ENCODE measurements at regions not wholly inside any gene's neighbourhood (a gene's known extent, or its start where the extent isn't known, plus 50 kb on each side); places are given as distances from the start of the nearest gene placed in this dataset.

DNA sequence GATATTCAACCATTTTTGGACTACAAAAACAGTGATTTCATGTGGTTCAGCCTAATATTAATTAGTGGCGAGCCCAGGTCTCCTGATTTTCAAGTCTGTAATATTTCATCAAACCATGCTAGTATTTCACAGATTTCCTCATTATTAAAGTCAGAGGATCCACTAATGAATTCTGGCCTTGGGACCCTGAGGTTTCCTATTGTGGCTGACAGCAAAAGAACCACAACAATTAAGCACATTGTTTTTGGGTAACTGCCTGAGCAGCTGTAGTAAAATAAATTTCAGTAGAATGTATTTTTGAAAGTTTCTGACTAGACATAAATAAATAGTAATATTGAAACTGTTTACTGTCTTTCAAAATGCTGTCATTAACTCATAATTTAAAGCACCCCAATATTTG, 630.7 kb upstream of the MMS22L start:
- ATAC-seq (ENCODE audit: low read depth), result no peak
- no peak overlapping the region for H2AFZ ChIP-seq (ENCODE audit: insufficient read depth, low read depth, low read length, poor library complexity, severe bottlenecking)
- H3K4me3 ChIP-seq (ENCODE audit: control extremely low read depth in 1 of 5, extremely low read depth in 1 of 5, insufficient read depth in 1 of 5, low read depth in 2 of 5, low read length in 4 of 5), result no peak overlapping the region
- no peaks in the 10 kb centered on the region for H3K36me3 ChIP-seq (replicated peaks in 1 of 2; ENCODE audit: control extremely low read depth in 1 of 2, control insufficient read depth in 1 of 2, extremely low read depth in 1 of 2, insufficient read depth in 2 of 2, low read length in 1 of 2)
- intact Hi-C loops (cut with micrococcal nuclease), result no loop called here
- Mint-ChIP-seq H3K27me3 (no peaks in the 10 kb centered on the region), H3K9me3 (ENCODE audit: insufficient read depth) (no peaks in the 10 kb centered on the region), H3K27ac (no peak overlapping the region), H3K4me1 (no peaks in the 10 kb centered on the region), H3K4me3 (no peak overlapping the region)
- H3K4me2 ChIP-seq (replicated peaks; ENCODE audit: low read depth, low read length, poor library complexity, severe bottlenecking), result no peak overlapping the region
- no peak for TF ChIP-seq EZH2 (IDR thresholded peaks at IDR 0.05; ENCODE audit: borderline replicate concordance, insufficient read depth, low read depth, low read length, poor library complexity, severe bottlenecking)
- TF ChIP-seq, protein P1, sequence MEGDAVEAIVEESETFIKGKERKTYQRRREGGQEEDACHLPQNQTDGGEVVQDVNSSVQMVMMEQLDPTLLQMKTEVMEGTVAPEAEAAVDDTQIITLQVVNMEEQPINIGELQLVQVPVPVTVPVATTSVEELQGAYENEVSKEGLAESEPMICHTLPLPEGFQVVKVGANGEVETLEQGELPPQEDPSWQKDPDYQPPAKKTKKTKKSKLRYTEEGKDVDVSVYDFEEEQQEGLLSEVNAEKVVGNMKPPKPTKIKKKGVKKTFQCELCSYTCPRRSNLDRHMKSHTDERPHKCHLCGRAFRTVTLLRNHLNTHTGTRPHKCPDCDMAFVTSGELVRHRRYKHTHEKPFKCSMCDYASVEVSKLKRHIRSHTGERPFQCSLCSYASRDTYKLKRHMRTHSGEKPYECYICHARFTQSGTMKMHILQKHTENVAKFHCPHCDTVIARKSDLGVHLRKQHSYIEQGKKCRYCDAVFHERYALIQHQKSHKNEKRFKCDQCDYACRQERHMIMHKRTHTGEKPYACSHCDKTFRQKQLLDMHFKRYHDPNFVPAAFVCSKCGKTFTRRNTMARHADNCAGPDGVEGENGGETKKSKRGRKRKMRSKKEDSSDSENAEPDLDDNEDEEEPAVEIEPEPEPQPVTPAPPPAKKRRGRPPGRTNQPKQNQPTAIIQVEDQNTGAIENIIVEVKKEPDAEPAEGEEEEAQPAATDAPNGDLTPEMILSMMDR (IDR thresholded peaks at IDR 0.05), result no peak
- POLR2A ChIA-PET, result no interaction called here
- CTCF ChIA-PET, result no interaction called here
- H3K27ac ChIP-seq (ENCODE audit: low read length in 2 of 2), result no peak overlapping the region
- no peaks in the 10 kb centered on the region for H3K9me3 ChIP-seq (ENCODE audit: control extremely low read depth in 1 of 3, control insufficient read depth in 2 of 3, insufficient read depth in 1 of 3, low read length in 2 of 3)
- H3K9ac ChIP-seq (ENCODE audit: low read length), result no peak overlapping the region
- no peaks in the 10 kb centered on the region for H3K79me2 ChIP-seq (ENCODE audit: control insufficient read depth, insufficient read depth, low read length)
- no peaks in the 10 kb centered on the region for H4K20me1 ChIP-seq (ENCODE audit: control insufficient read depth, insufficient read depth, low read length, poor library complexity, severe bottlenecking)
- H3K4me1 ChIP-seq (ENCODE audit: control insufficient read depth in 2 of 2, insufficient read depth in 2 of 2, low read length in 2 of 2), result no peaks in the 10 kb centered on the region
- no CpG with 5 or more reads among the region's 1 CpG for WGBS (ENCODE audit: insufficient coverage)
- DNase-seq, result no peak
- no peaks in the 10 kb centered on the region for H3K27me3 ChIP-seq (replicated peaks in 1 of 4; ENCODE audit: control extremely low read depth in 1 of 4, control insufficient read depth in 3 of 4, insufficient read depth in 4 of 4, low read length in 3 of 4)

DNA sequence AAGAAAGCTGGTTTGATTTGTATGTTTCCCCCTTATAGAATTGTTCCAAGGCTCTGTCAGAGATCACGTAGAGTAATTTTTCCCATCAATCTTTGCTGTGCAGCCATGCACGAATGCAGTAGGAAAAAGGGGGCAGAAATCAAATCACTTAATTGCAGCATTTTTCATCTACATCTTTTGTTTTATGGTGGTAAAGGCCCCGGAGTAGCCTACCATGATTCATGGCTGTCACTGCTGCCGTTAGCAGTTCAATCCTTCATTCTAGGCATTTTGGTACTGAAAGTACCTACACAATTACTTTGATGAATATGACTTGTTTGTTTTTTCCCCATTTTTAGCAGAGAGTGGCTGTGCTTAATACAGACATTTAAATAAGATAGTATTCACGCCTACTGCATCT, 631.9 kb upstream of the MMS22L start:
- Mint-ChIP-seq H3K4me1 (no peaks in the 10 kb centered on the region), H3K27ac (no peak overlapping the region), H3K4me3 (no peak overlapping the region), H3K9me3 (ENCODE audit: insufficient read depth) (no peaks in the 10 kb centered on the region), H3K27me3 (no peaks in the 10 kb centered on the region)
- Histone ChIP-seq H4K20me1 (ENCODE audit: control insufficient read depth, insufficient read depth, low read length, poor library complexity, severe bottlenecking) (no peaks in the 10 kb centered on the region), H3K9me3 (ENCODE audit: control extremely low read depth in 1 of 3, control insufficient read depth in 2 of 3, insufficient read depth in 1 of 3, low read length in 2 of 3) (no peaks in the 10 kb centered on the region), H3K4me1 (ENCODE audit: control insufficient read depth in 2 of 2, insufficient read depth in 2 of 2, low read length in 2 of 2) (no peaks in the 10 kb centered on the region), H3K79me2 (ENCODE audit: control insufficient read depth, insufficient read depth, low read length) (no peaks in the 10 kb centered on the region), H2AFZ (ENCODE audit: insufficient read depth, low read depth, low read length, poor library complexity, severe bottlenecking) (no peak overlapping the region), H3K27ac (ENCODE audit: low read length in 2 of 2) (no peak overlapping the region), H3K9ac (ENCODE audit: low read length) (no peak overlapping the region), H3K4me2 (replicated peaks; ENCODE audit: low read depth, low read length, poor library complexity, severe bottlenecking) (no peak overlapping the region), H3K4me3 (ENCODE audit: control extremely low read depth in 1 of 5, extremely low read depth in 1 of 5, insufficient read depth in 1 of 5, low read depth in 2 of 5, low read length in 4 of 5) (no peak overlapping the region), H3K36me3 (replicated peaks in 1 of 2; ENCODE audit: control extremely low read depth in 1 of 2, control insufficient read depth in 1 of 2, extremely low read depth in 1 of 2, insufficient read depth in 2 of 2, low read length in 1 of 2) (no peaks in the 10 kb centered on the region), H3K27me3 (replicated peaks in 1 of 4; ENCODE audit: control extremely low read depth in 1 of 4, control insufficient read depth in 3 of 4, insufficient read depth in 4 of 4, low read length in 3 of 4) (no peaks in the 10 kb centered on the region)
- POLR2A ChIA-PET, result no interaction called here
- CTCF ChIA-PET, result no interaction called here
- no peak for TF ChIP-seq EZH2 (IDR thresholded peaks at IDR 0.05; ENCODE audit: borderline replicate concordance, insufficient read depth, low read depth, low read length, poor library complexity, severe bottlenecking)
- TF ChIP-seq, protein P1 (IDR thresholded peaks at IDR 0.05), result no peak
- ATAC-seq (ENCODE audit: low read depth), result no peak
- intact Hi-C loops (cut with micrococcal nuclease), result no loop called here
- WGBS (ENCODE audit: insufficient coverage), result 100% methylated on average over 1 of the region's 5 CpGs
- DNase-seq, result no peak

All from B cell (primary cell).